ENCODE measurements at regions not wholly inside any gene's neighbourhood (a gene's known extent, or its start where the extent isn't known, plus 50 kb on each side); places are given as distances from the start of the nearest gene placed in this dataset.

- TF ChIP-seq EZH2phosphoT487 (IDR thresholded peaks at IDR 0.05; ENCODE audit: borderline replicate concordance, low read length) (no peak), CTCF (IDR thresholded peaks at IDR 0.05; ENCODE audit: low read depth, low read length, poor library complexity, severe bottlenecking) (no peak)
Observed at GRCh38 chr1:177615251-177615650, 354.6 kb downstream of the SEC16B start.

Data from DOHH2 (cell line).